Panc1 (cell line): ENCODE measurements at regions not wholly inside any gene's neighbourhood (a gene's known extent, or its start where the extent isn't known, plus 50 kb on each side); places are given as distances from the start of the nearest gene placed in this dataset.

Source experiments
- ATAC-seq: fragments of 200-7000 bp; cut with Tn5 transposase; 2 replicates; pipeline ENCODE4 v1.9.1; 2020; ENCODE audit warnings: mild to moderate bottlenecking, moderate library complexity
- BruUV-seq: library from RNA; stranded (reverse); fragments of 400-500 nt; replicated peaks from 2 replicates; lab custom pipeline; 2021; lab: Mats Ljungman, UMichigan
- CTCF ChIA-PET: fragments of 300-600 bp; sonication (Branson Sonifier 250); formaldehyde crosslinking; loops from one replicate; lab custom pipeline; 2022; ENCODE audit warnings: antibody characterized with exemption; lab: Charles Lee
- POLR2A ChIA-PET: fragments of 300-600 bp; sonication (Branson Sonifier 250); formaldehyde crosslinking; loops from one replicate; lab custom pipeline; 2022; ENCODE audit warnings: antibody characterized with exemption; lab: Charles Lee
- DNase-seq: peaks from one replicate; pipeline ENCODE4 v3.0.0-alpha.2; 2010; ENCODE audit warnings: low read depth, low spot score
- H3K27ac ChIP-seq: 2 replicates; pipeline ENCODE4 v1.5.1; 2011; ENCODE audit warnings: mild to moderate bottlenecking, low read length, inconsistent platforms
- H3K27me3 ChIP-seq: fragments of 200-500 bp; sonication (Bioruptor generic); 2 replicates; pipeline ENCODE4 v1.6.0; 2014; ENCODE audit warnings: low read length, inconsistent platforms; ENCODE audit not compliant: control insufficient read depth, insufficient read depth
- H3K36me3 ChIP-seq: fragments of 200-500 bp; sonication (Bioruptor generic); 2 replicates; pipeline ENCODE4 v1.5.1; 2014; ENCODE audit warnings: inconsistent platforms, mild to moderate bottlenecking, low read length, moderate library complexity; ENCODE audit not compliant: control insufficient read depth, insufficient read depth
- H3K4me1 ChIP-seq: 2 replicates; pipeline ENCODE4 v1.5.1; 2011; ENCODE audit warnings: inconsistent platforms, mild to moderate bottlenecking, low read length, moderate library complexity; ENCODE audit not compliant: control insufficient read depth, insufficient read depth
- H3K4me3 ChIP-seq, 2 experiments: 2 replicates each; pipeline ENCODE4 v1.5.1; 2011 to 2012; ENCODE audit warnings: low read depth in 2 of 2, low read length in 2 of 2, mild to moderate bottlenecking in 2 of 2, inconsistent platforms in 1 of 2, moderate library complexity in 1 of 2
- H3K9me3 ChIP-seq: fragments of 200-500 bp; sonication (Bioruptor generic); 2 replicates; pipeline ENCODE4 v1.5.1; 2014; ENCODE audit warnings: low read depth, mild to moderate bottlenecking, inconsistent platforms, low read length, moderate library complexity; ENCODE audit not compliant: control insufficient read depth, insufficient read depth
- CTCF ChIP-seq: fragments of 450-650 bp; IDR thresholded peaks from 2 replicates; pipeline ENCODE4 v1.5.1; 2017; ENCODE audit warnings: mild to moderate bottlenecking
- POLR2AphosphoS5 ChIP-seq: IDR thresholded peaks from 2 replicates; pipeline ENCODE4 v1.6.1; 2012; ENCODE audit warnings: mild to moderate bottlenecking, low read depth, low read length, moderate library complexity
- SIN3A ChIP-seq: IDR thresholded peaks from 2 replicates; pipeline ENCODE4 v1.6.1; 2012; ENCODE audit warnings: low read depth, mild to moderate bottlenecking, low read length, moderate library complexity, borderline replicate concordance; ENCODE audit not compliant: insufficient read depth
- TCF7L2 ChIP-seq: IDR thresholded peaks from 2 replicates; pipeline ENCODE4 v1.6.1; 2011; ENCODE audit warnings: mild to moderate bottlenecking, low read depth, low read length, inconsistent platforms
- in situ Hi-C: cut with HindIII; loops from 2 replicates; pipeline ENCODE4 v1.10.0; 2016; ENCODE audit warnings: low sequenced_read_pairs, low pct_unique_long_range_greater_than_20kb
- intact Hi-C: fragments of 100-400 bp; cut with micrococcal nuclease; formaldehyde crosslinking; loops from one replicate; pipeline ENCODE4 v1.10.0; 2022; ENCODE audit not compliant: unreplicated experiment
- TF ChIP-seq, protein P1 (sequence below), 2 experiments: IDR thresholded peaks; 2 replicates each; pipeline ENCODE4 v1.6.1; 2011 to 2012; ENCODE audit warnings: low read depth in 2 of 2, control low read depth in 1 of 2, low read length in 1 of 2, mild to moderate bottlenecking in 1 of 2, moderate library complexity in 1 of 2; ENCODE audit not compliant: insufficient read depth in 1 of 2

GRCh38 chr22:17314487-17314886 is 54.8 kb upstream of the CECR2 start:
- in situ Hi-C loops, result no loop called here
- Histone ChIP-seq H3K36me3 (no peaks in the 10 kb centered on the region), H3K4me1 (no peaks in the 10 kb centered on the region), H3K9me3 (no peaks in the 10 kb centered on the region), H3K27ac (no peak overlapping the region), H3K4me3 (no peak overlapping the region), H3K27me3 (no peaks in the 10 kb centered on the region)
- no peak for TF ChIP-seq TCF7L2
- no peak for DNase-seq
- CTCF ChIA-PET, result no interaction called here
- intact Hi-C loops, result loop anchor here (5.0 kb wide), 1 partner anchor 47 kb away; no protein-coding TSS in a partner anchor
- POLR2A ChIA-PET, result no interaction called here
- ATAC-seq, result no peak
- no TSS peak for BruUV-seq

DNA sequence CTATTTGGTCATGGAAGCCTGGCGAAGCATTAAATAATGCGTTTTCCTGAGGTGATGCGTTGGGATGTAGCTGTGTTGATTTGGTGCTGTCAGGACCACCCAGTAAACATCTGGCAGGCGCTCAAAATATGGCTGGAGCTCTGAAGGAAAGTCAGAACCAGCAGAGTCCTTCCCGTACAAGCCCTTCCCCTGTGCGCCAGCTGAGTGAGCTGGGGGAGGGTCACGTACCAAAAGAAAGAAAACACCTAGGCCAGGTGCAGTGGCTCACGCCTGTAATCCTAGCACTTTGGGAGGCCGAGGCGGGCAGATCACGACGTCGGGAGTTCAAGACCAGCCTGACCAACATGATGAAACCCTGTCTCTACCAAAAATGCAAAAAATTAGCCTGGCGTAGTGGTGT is 55.6 kb upstream of the CECR2 start:
- ChIA-PET POLR2A (no interaction called here), CTCF (no interaction called here)
- intact Hi-C loops, result loop anchor here (5.0 kb wide), 1 partner anchor 46 kb away; no protein-coding TSS in a partner anchor

More for the DNA sequence above, 55.6 kb upstream of the CECR2 start:
- Histone ChIP-seq H3K27me3 (no peaks in the 10 kb centered on the region), H3K4me1 (no peaks in the 10 kb centered on the region), H3K36me3 (no peaks in the 10 kb centered on the region), H3K4me3 (no peak overlapping the region), H3K27ac (no peak overlapping the region), H3K9me3 (no peaks in the 10 kb centered on the region)
- DNase-seq, result no peak
- in situ Hi-C loops, result no loop called here
- BruUV-seq, result no TSS peak
- ATAC-seq, result no peak
- TF ChIP-seq SIN3A (no peak), POLR2AphosphoS5 (no peak), TCF7L2 (no peak), CTCF (no peak)
- TF ChIP-seq, protein P1, sequence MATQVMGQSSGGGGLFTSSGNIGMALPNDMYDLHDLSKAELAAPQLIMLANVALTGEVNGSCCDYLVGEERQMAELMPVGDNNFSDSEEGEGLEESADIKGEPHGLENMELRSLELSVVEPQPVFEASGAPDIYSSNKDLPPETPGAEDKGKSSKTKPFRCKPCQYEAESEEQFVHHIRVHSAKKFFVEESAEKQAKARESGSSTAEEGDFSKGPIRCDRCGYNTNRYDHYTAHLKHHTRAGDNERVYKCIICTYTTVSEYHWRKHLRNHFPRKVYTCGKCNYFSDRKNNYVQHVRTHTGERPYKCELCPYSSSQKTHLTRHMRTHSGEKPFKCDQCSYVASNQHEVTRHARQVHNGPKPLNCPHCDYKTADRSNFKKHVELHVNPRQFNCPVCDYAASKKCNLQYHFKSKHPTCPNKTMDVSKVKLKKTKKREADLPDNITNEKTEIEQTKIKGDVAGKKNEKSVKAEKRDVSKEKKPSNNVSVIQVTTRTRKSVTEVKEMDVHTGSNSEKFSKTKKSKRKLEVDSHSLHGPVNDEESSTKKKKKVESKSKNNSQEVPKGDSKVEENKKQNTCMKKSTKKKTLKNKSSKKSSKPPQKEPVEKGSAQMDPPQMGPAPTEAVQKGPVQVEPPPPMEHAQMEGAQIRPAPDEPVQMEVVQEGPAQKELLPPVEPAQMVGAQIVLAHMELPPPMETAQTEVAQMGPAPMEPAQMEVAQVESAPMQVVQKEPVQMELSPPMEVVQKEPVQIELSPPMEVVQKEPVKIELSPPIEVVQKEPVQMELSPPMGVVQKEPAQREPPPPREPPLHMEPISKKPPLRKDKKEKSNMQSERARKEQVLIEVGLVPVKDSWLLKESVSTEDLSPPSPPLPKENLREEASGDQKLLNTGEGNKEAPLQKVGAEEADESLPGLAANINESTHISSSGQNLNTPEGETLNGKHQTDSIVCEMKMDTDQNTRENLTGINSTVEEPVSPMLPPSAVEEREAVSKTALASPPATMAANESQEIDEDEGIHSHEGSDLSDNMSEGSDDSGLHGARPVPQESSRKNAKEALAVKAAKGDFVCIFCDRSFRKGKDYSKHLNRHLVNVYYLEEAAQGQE (IDR thresholded peaks at IDR 0.05; ENCODE audit: insufficient read depth in 1 of 2, low read depth in 2 of 2, low read length in 1 of 2), result no peak
